COLO668 (cell line): ENCODE measurements at regions not wholly inside any gene's neighbourhood (a gene's known extent, or its start where the extent isn't known, plus 50 kb on each side); places are given as distances from the start of the nearest gene placed in this dataset.
"Not testable (repeated sequence)": the region's sequence is repeated elsewhere in the genome, so short reads cannot be mapped to it uniquely, and the experiment has no call there.

Source experiments
- DNase-seq: peaks from one replicate; lab custom pipeline; 2025; ENCODE audit not compliant: unreplicated experiment; lab: John Stamatoyannopoulos, UW

- no peak for DNase-seq
These were observed 138.6 kb downstream of the SPRY1 start for GRCh38 chr4:123535037-123535748.

- DNase-seq, result no peak
These were observed 139.6 kb downstream of the SPRY1 start for GRCh38 chr4:123536225-123536624.

- DNase-seq, result not testable (repeated sequence)
These were observed 141.4 kb downstream of the SPRY1 start for GRCh38 chr4:123537906-123538402.

GRCh38 chr4:123545667-123546572 is 149.3 kb downstream of the SPRY1 start:
- peak; percentile 31 for DNase-seq

- peak; percentile 40 for DNase-seq
These were observed 150.0 kb downstream of the SPRY1 start for GRCh38 chr4:123546573-123547060.

GRCh38 chr4:123547216-123548165 is 150.9 kb downstream of the SPRY1 start:
- peak; percentile 77 for DNase-seq

GRCh38 chr4:123553279-123553678 is 156.7 kb downstream of the SPRY1 start:
- DNase-seq, result no peak

- no peak for DNase-seq
These were observed 157.4 kb downstream of the SPRY1 start for GRCh38 chr4:123553733-123554637.

- DNase-seq, result peak; percentile 38
These were observed 158.2 kb downstream of the SPRY1 start for GRCh38 chr4:123554801-123555232.

GRCh38 chr4:123555233-123555806 is 158.7 kb downstream of the SPRY1 start:
- peak; percentile 89 for DNase-seq

- DNase-seq, result peak; percentile 53
These were observed 159.2 kb downstream of the SPRY1 start for GRCh38 chr4:123555807-123556273.

- no peak for DNase-seq
These were observed 159.9 kb downstream of the SPRY1 start for GRCh38 chr4:123556526-123556925.

GRCh38 chr4:123557857-123558536 is 161.4 kb downstream of the SPRY1 start:
- no peak for DNase-seq

- DNase-seq, result no peak
These were observed 162.3 kb downstream of the SPRY1 start for GRCh38 chr4:123558865-123559264.

GRCh38 chr4:123559955-123560871 is 163.6 kb downstream of the SPRY1 start:
- no peak for DNase-seq

GRCh38 chr4:123561525-123561924 is 164.9 kb downstream of the SPRY1 start:
- DNase-seq, result no peak

- no peak for DNase-seq
These were observed 166.6 kb downstream of the SPRY1 start for GRCh38 chr4:123562994-123563750.
